Uterus (tissue), 2 donors: ENCODE measurements at regions not wholly inside any gene's neighbourhood (a gene's known extent, or its start where the extent isn't known, plus 50 kb on each side); places are given as distances from the start of the nearest gene placed in this dataset.

Experiments
- CTCF ChIP-seq, 4 experiments: fragments of 200-600 bp in 2 of 4; fragments of 450-650 bp in 2 of 4; sonication (generic) in 2 of 4; IDR thresholded peaks; one replicate each; pipeline ENCODE4 v1.5.1; 2016 to 2019; ENCODE audit warnings: antibody characterized with exemption in 4 of 4, mild to moderate bottlenecking in 2 of 4, moderate library complexity in 1 of 4
- POLR2A ChIP-seq, 2 donors: fragments of 450-650 bp; IDR thresholded peaks; one replicate each; pipeline ENCODE4 v1.6.1; 2016; ENCODE audit warnings: antibody characterized with exemption in 2 of 2, mild to moderate bottlenecking in 1 of 2, moderate library complexity in 1 of 2

GRCh38 chr16:51084074-51084928 lies 66.8 kb downstream of the SALL1 start:
- TF ChIP-seq CTCF (IDR thresholded peaks at IDR 0.05) (no peak), POLR2A (IDR thresholded peaks at IDR 0.05) (no peak)
